ENCODE measurements at regions not wholly inside any gene's neighbourhood (a gene's known extent, or its start where the extent isn't known, plus 50 kb on each side); places are given as distances from the start of the nearest gene placed in this dataset.

- H3K27me3 Mint-ChIP-seq (ENCODE audit: low read depth in 3 of 3), result peaks cover 0 to 7% (median 4%) of the 10 kb centered on the region in 3 donors
- Histone ChIP-seq H3K9me3 (replicated peaks in 1 of 2; ENCODE audit: control insufficient read depth in 1 of 2, insufficient read depth in 1 of 2, low read length in 2 of 2) (no peaks in the 10 kb centered on the region), H3K4me3 (replicated peaks in 1 of 3; ENCODE audit: low read depth in 2 of 3, low read length in 3 of 3) (no peak overlapping the region), H3K79me2 (ENCODE audit: insufficient read depth, low read length) (no peaks in the 10 kb centered on the region), H3K4me2 (replicated peaks; ENCODE audit: extremely low read depth, low read length, poor library complexity, severe bottlenecking) (no peak overlapping the region), H4K20me1 (ENCODE audit: insufficient read depth, low read length) (no peaks in the 10 kb centered on the region), H3K27ac (ENCODE audit: low read depth in 1 of 2, low read length in 2 of 2) (no peak overlapping the region), H3K9ac (ENCODE audit: insufficient read depth, low read length, poor library complexity, severe bottlenecking) (no peak overlapping the region), H2AFZ (ENCODE audit: insufficient read depth, low read depth, low read length, poor library complexity, severe bottlenecking) (no peak overlapping the region), H3K36me3 (replicated peaks in 1 of 2; ENCODE audit: control insufficient read depth in 1 of 2, insufficient read depth in 2 of 2, low read length in 2 of 2) (no peaks in the 10 kb centered on the region), H3K4me1 (ENCODE audit: control insufficient read depth in 1 of 2, insufficient read depth in 2 of 2, low read length in 2 of 2) (no peaks in the 10 kb centered on the region), H3K27me3 (ENCODE audit: control insufficient read depth in 2 of 2, insufficient read depth in 2 of 2, low read length in 2 of 2) (no peaks in the 10 kb centered on the region)
- DNase-seq, result no peak
- intact Hi-C loops (cut with micrococcal nuclease), result no loop called here
- H3K4me3 Mint-ChIP-seq, result no peak overlapping the region
- H3K36me3 Mint-ChIP-seq, result no peaks in the 10 kb centered on the region
- H3K9me3 Mint-ChIP-seq, result peaks cover 0 to 2% (median 0%) of the 10 kb centered on the region in 7 donors
- WGBS (ENCODE audit: insufficient coverage), result 73% methylated on average over 2 of the region's 3 CpGs
- no peak for TF ChIP-seq CTCF (IDR thresholded peaks at IDR 0.05)
- no peaks in the 10 kb centered on the region for H3K4me1 Mint-ChIP-seq
- H3K27ac Mint-ChIP-seq, result no peak overlapping the region
These were observed 355.7 kb upstream of the UMPS start for GRCh38 chr3:124374583-124374982.

- intact Hi-C loops (cut with micrococcal nuclease), result no loop called here
These were observed 348.5 kb upstream of the UMPS start for GRCh38 chr3:124381575-124382333.

More at GRCh38 chr3:124381575-124382333, 348.5 kb upstream of the UMPS start:
- TF ChIP-seq CTCF (IDR thresholded peaks at IDR 0.05), result no peak
- Histone ChIP-seq H2AFZ (ENCODE audit: insufficient read depth, low read depth, low read length, poor library complexity, severe bottlenecking) (no peak overlapping the region), H4K20me1 (ENCODE audit: insufficient read depth, low read length) (no peaks in the 10 kb centered on the region), H3K79me2 (ENCODE audit: insufficient read depth, low read length) (no peaks in the 10 kb centered on the region), H3K27me3 (ENCODE audit: control insufficient read depth in 2 of 2, insufficient read depth in 2 of 2, low read length in 2 of 2) (no peaks in the 10 kb centered on the region), H3K4me2 (replicated peaks; ENCODE audit: extremely low read depth, low read length, poor library complexity, severe bottlenecking) (no peak overlapping the region), H3K4me1 (ENCODE audit: control insufficient read depth in 1 of 2, insufficient read depth in 2 of 2, low read length in 2 of 2) (no peaks in the 10 kb centered on the region), H3K4me3 (replicated peaks in 1 of 3; ENCODE audit: low read depth in 2 of 3, low read length in 3 of 3) (no peak overlapping the region), H3K36me3 (replicated peaks in 1 of 2; ENCODE audit: control insufficient read depth in 1 of 2, insufficient read depth in 2 of 2, low read length in 2 of 2) (no peaks in the 10 kb centered on the region), H3K9ac (ENCODE audit: insufficient read depth, low read length, poor library complexity, severe bottlenecking) (no peak overlapping the region), H3K27ac (ENCODE audit: low read depth in 1 of 2, low read length in 2 of 2) (no peak overlapping the region), H3K9me3 (replicated peaks in 1 of 2; ENCODE audit: control insufficient read depth in 1 of 2, insufficient read depth in 1 of 2, low read length in 2 of 2) (no peaks in the 10 kb centered on the region)
- DNase-seq, result no peak
- H3K4me3 Mint-ChIP-seq, result no peak overlapping the region
- H3K9me3 Mint-ChIP-seq, result no peaks in the 10 kb centered on the region
- no peaks in the 10 kb centered on the region for H3K36me3 Mint-ChIP-seq
- H3K27ac Mint-ChIP-seq, result no peak overlapping the region
- no peaks in the 10 kb centered on the region for H3K4me1 Mint-ChIP-seq
- 80% methylated on average over 1 of the region's 4 CpGs for WGBS (ENCODE audit: insufficient coverage)
- peaks cover 8 to 17% (median 12%) of the 10 kb centered on the region in 3 donors for H3K27me3 Mint-ChIP-seq (ENCODE audit: low read depth in 3 of 3)

Measured in CD14-positive monocyte (primary cell).